Lower lobe of right lung (tissue), 2 donors: ENCODE measurements at regions not wholly inside any gene's neighbourhood (a gene's known extent, or its start where the extent isn't known, plus 50 kb on each side); places are given as distances from the start of the nearest gene placed in this dataset.

Experiments used
- ATAC-seq, 2 donors: fragments of 200-7000 bp; cut with Tn5 transposase; one replicate each; pipeline ENCODE4 v1.9.1; 2020 to 2022; ENCODE audit warnings: mild to moderate bottlenecking in 2 of 2, moderate library complexity in 2 of 2
- DNase-seq: peaks from one replicate; pipeline ENCODE4 v3.0.0-alpha.2; 2020
- H3K27ac ChIP-seq: fragments of 200-600 bp; one replicate; pipeline ENCODE4 v1.8.0; 2022
- H3K27me3 ChIP-seq: fragments of 200-600 bp; one replicate; pipeline ENCODE4 v1.8.0; 2022; ENCODE audit warnings: low read depth
- H3K36me3 ChIP-seq: fragments of 200-600 bp; one replicate; pipeline ENCODE4 v1.8.0; 2022; ENCODE audit warnings: mild to moderate bottlenecking
- H3K4me1 ChIP-seq: fragments of 200-600 bp; one replicate; pipeline ENCODE4 v1.8.0; 2022
- H3K4me3 ChIP-seq: fragments of 200-600 bp; one replicate; pipeline ENCODE4 v1.8.0; 2022; ENCODE audit warnings: mild to moderate bottlenecking
- H3K9me3 ChIP-seq: fragments of 200-600 bp; one replicate; pipeline ENCODE4 v1.8.0; 2022
- CTCF ChIP-seq: fragments of 200-600 bp; IDR thresholded peaks from one replicate; pipeline ENCODE4 v1.8.0; 2022; ENCODE audit warnings: antibody characterized with exemption, mild to moderate bottlenecking
- intact Hi-C: fragments of 100-400 bp; cut with DNase I; formaldehyde crosslinking; loops from one replicate; pipeline ENCODE4 v1.11.0; 2022
- donor health status: DM: no; HTN: yes; CAD: no; lungs with severe emphysema.

- ATAC-seq, result no peak
- intact Hi-C loops, result no loop called here
Measured at GRCh38 chr3:78495301-78495700, 1272.5 kb downstream of the ROBO1 start.

GRCh38 chr3:78496501-78496900 lies 1271.3 kb downstream of the ROBO1 start:
- no peaks in the 10 kb centered on the region for H3K4me1 ChIP-seq
- no peaks in the 10 kb centered on the region for H3K36me3 ChIP-seq
- intact Hi-C loops, result no loop called here
- TF ChIP-seq CTCF, result no peak
- H3K4me3 ChIP-seq, result no peak overlapping the region
- H3K9me3 ChIP-seq, result no peaks in the 10 kb centered on the region
- H3K27me3 ChIP-seq, result no peaks in the 10 kb centered on the region
- no peak overlapping the region for H3K27ac ChIP-seq
- ATAC-seq (no peak), DNase-seq (no peak)

More at GRCh38 chr3:78495301-78495700, 1272.5 kb downstream of the ROBO1 start:
- no peak for DNase-seq
- Histone ChIP-seq H3K27ac (no peak overlapping the region), H3K9me3 (no peaks in the 10 kb centered on the region), H3K36me3 (no peaks in the 10 kb centered on the region), H3K27me3 (no peaks in the 10 kb centered on the region), H3K4me3 (no peak overlapping the region), H3K4me1 (no peaks in the 10 kb centered on the region)
- TF ChIP-seq CTCF, result no peak

DNA sequence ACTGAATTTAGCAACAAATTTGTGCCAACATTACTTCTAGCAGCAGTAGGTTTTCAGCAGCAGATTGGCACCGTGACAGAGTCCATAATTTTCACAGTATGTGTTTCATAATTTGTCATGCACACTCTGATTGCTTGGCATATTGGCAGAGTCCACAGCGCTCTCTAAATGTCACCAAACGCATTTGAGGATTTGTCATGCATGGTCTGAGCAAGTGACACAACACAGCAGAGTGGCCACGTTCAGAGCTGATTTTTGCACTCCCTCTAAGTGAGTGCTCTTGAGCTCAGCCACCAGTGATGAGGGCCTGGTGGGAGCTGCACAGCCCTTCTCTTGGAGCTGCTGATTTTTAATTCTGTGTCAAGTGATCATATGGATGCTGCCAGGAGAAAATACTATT lies 1270.8 kb downstream of the ROBO1 start:
- no peak for TF ChIP-seq CTCF
- no peak for DNase-seq
- peak; percentile 74 to 76 for ATAC-seq
- H3K27ac ChIP-seq, result no peak overlapping the region
- H3K4me3 ChIP-seq, result no peak overlapping the region
- no peaks in the 10 kb centered on the region for H3K9me3 ChIP-seq
- H3K27me3 ChIP-seq, result no peaks in the 10 kb centered on the region
- no peaks in the 10 kb centered on the region for H3K36me3 ChIP-seq
- intact Hi-C loops, result no loop called here
- H3K4me1 ChIP-seq, result no peaks in the 10 kb centered on the region

DNA sequence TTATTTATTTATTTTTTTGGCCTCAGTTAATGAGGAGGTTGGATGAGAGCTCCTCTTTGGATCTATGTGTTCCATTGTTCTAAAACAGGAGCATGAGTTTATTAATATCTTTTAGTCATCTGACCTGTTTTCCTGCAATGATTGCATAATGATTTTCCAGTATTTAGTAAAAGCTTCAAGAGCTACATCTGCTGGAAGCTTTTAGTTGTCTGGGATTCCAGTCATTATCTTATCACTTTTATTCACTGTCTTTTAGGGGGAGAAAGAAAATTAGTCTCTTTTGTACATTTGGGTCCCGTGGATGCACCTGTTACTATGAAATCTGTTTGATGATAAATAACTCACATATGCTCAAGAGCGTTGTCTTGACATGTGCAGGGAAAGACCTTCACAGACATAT lies 1270.0 kb downstream of the ROBO1 start:
- Histone ChIP-seq H3K9me3 (no peaks in the 10 kb centered on the region), H3K27ac (no peak overlapping the region), H3K4me1 (no peaks in the 10 kb centered on the region), H3K4me3 (no peak overlapping the region), H3K27me3 (no peaks in the 10 kb centered on the region), H3K36me3 (no peaks in the 10 kb centered on the region)
- no peak for DNase-seq
- ATAC-seq, result peak in 1 of 2 donors; percentile 56
- TF ChIP-seq CTCF, result no peak
- intact Hi-C loops, result no loop called here

GRCh38 chr3:78506061-78506460 lies 1261.7 kb downstream of the ROBO1 start:
- Histone ChIP-seq H3K9me3 (no peaks in the 10 kb centered on the region), H3K36me3 (no peaks in the 10 kb centered on the region), H3K4me3 (no peak overlapping the region), H3K4me1 (peaks cover 6% of the 10 kb centered on the region), H3K27me3 (no peaks in the 10 kb centered on the region), H3K27ac (no peak overlapping the region)
- ATAC-seq (no peak), DNase-seq (no peak)
- no peak for TF ChIP-seq CTCF
- intact Hi-C loops, result no loop called here
